Choroid plexus epithelial cell (primary cell): ENCODE measurements at regions not wholly inside any gene's neighbourhood (a gene's known extent, or its start where the extent isn't known, plus 50 kb on each side); places are given as distances from the start of the nearest gene placed in this dataset.

Source experiments
- DNase-seq: peaks from one replicate; pipeline ENCODE4 v3.0.0-alpha.2; 2010; ENCODE audit warnings: low read depth
- H3K4me3 ChIP-seq: 2 replicates; pipeline ENCODE4 v1.5.1; 2011; ENCODE audit warnings: low read depth, mild to moderate bottlenecking, control low read depth, low read length, moderate library complexity
- CTCF ChIP-seq: conservative IDR thresholded peaks from 2 replicates; pipeline ENCODE4 v1.5.1; 2011; ENCODE audit warnings: low read depth, mild to moderate bottlenecking, control low read depth, inconsistent platforms, low read length, moderate library complexity

- no peak for TF ChIP-seq CTCF
- no peak overlapping the region for H3K4me3 ChIP-seq
- no peak for DNase-seq
These were observed 559.1 kb upstream of the TRPC7 start for GRCh38 chr5:136924490-136924889.

- DNase-seq: no peak
These were observed 545.3 kb upstream of the TRPC7 start for GRCh38 chr5:136910625-136911024.

GRCh38 chr5:136909906-136910305 lies 544.6 kb upstream of the TRPC7 start:
- H3K4me3 ChIP-seq: no peak overlapping the region
- no peak for TF ChIP-seq CTCF
- no peak for DNase-seq

More at GRCh38 chr5:136910625-136911024, 545.3 kb upstream of the TRPC7 start:
- TF ChIP-seq CTCF: no peak
- no peak overlapping the region for H3K4me3 ChIP-seq

- no peak overlapping the region for H3K4me3 ChIP-seq
- DNase-seq: no peak
- TF ChIP-seq CTCF: no peak
These were observed 542.0 kb upstream of the TRPC7 start for GRCh38 chr5:136907371-136907770.

- no peak for TF ChIP-seq CTCF
- H3K4me3 ChIP-seq: no peak overlapping the region
- DNase-seq: no peak
These were observed 541.2 kb upstream of the TRPC7 start for GRCh38 chr5:136906545-136906944.

DNA sequence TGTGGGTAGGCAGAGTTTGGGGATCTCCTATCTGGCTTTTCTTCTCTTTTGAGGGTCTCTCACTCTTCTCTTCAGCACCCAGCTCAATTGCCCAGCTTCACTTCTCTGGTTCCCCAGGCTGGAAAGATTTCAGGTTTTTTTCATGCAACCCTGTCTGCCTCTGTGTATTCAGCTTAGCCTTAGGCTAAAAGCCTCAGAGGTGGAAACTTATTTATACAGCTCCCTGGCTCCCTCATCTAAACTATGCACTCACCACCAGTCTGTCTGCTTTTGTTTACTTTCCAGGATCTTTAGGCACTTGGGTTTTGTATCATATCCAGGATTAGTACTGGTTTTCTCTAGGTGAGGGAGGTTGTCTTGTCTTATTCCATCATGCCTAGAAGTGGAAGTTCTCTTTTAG lies 540.2 kb upstream of the TRPC7 start:
- no peak overlapping the region for H3K4me3 ChIP-seq
- TF ChIP-seq CTCF: no peak
- DNase-seq: no peak

GRCh38 chr5:136894070-136894469 lies 528.7 kb upstream of the TRPC7 start:
- no peak for TF ChIP-seq CTCF
- no peak for DNase-seq
- H3K4me3 ChIP-seq: no peak overlapping the region
